ENCODE measurements at regions not wholly inside any gene's neighbourhood (a gene's known extent, or its start where the extent isn't known, plus 50 kb on each side); places are given as distances from the start of the nearest gene placed in this dataset.
"Not testable (repeated sequence)": the region's sequence is repeated elsewhere in the genome, so short reads cannot be mapped to it uniquely, and the experiment has no call there.

DNA sequence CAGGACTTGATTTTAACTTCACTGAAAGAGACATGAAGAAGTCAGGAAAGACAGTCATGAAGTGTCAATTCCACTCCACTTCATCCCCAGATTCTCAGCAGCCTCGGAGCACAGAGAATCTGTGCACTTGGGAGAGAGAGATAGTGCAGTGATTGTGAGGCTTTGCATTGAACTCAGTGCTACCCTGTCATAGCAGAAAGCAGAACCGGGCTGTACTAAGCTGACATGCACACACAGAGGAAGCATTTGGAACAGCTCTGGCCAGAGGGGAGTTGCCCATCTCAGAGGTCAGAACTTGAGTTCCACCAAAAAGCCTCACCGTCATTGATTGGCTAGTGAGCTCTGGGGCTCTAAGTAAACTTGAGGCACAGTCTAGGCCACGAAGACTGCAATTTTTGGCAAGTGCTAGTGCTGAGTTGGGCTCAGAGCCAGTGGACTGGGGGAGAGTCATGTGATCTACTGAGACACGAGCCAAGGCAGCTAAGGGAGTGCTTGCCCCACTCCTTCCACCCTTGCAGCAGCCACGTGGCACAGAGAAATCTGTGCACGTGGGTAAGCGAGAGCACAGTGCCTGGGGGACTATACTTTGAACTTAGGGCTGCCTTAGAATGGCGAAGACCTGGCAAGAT is 810.2 kb upstream of the ADAMTS5 start:
- DNase-seq (ENCODE audit: low read depth) = peak; percentile 26

- no peak for DNase-seq (ENCODE audit: low read depth)
Observed at GRCh38 chr21:27772816-27773215, 805.9 kb upstream of the ADAMTS5 start.

DNA sequence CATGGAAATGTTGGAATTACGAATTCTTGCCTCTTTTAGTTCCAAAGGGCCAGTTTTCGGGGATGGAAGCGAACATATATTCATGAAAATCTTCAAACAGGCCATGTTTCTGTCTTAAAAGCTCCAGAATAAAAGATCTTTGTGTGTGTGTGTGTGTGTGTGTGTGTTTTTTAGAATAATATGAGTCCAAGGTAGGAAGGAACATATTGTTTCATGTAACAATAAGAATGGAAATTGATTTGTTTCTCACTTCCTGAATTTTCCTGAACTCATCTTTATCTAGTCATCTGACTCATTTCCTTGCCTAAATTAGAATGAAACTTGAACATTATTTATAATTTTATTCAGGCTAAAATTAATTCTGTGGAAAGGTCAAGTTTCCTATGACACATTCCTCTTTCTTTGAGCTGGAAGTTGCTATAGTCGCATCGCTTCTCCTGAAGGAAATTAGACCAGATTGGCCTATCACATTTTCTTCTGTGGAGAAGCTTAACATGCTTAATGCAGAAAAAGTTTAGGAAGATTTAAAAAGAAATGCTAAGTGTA is 805.1 kb upstream of the ADAMTS5 start:
- DNase-seq (ENCODE audit: low read depth) = no peak

GRCh38 chr21:27769763-27770162 is 802.9 kb upstream of the ADAMTS5 start:
- DNase-seq (ENCODE audit: low read depth) = no peak

GRCh38 chr21:27768046-27768637 is 801.3 kb upstream of the ADAMTS5 start:
- DNase-seq (ENCODE audit: low read depth) = not testable (repeated sequence)

GRCh38 chr21:27764056-27764455 is 797.2 kb upstream of the ADAMTS5 start:
- DNase-seq (ENCODE audit: low read depth) = no peak

- no peak for DNase-seq (ENCODE audit: low read depth)
Observed at GRCh38 chr21:27761623-27762022, 794.7 kb upstream of the ADAMTS5 start.

GRCh38 chr21:27759820-27760219 is 792.9 kb upstream of the ADAMTS5 start:
- DNase-seq (ENCODE audit: low read depth) = no peak

DNA sequence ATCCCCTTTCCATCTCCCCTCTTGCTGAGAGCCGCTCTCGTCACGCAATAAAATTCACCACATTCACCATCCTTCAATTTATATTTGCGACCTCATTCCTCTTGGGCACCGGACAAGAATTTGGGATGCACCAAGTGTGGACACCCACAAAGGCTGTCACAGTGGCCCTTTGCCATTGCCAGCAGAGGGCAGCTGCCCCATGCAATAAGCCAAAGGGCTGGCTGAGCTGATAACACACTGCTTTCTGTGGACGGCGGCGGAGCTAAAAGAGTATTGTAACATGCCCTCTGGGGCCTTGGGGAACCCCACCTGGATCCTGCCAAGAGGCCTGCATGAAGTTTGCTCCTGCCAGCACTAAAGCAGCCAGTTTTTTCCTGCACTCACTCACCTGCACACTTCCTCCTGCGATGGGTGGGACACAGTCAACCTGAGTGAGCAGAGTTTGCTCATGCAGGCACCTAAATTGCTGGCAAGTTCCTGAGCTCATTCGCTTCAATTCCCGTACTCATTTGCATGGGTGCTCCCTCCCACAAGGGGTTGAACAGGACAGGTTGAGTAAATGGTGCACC is 792.3 kb upstream of the ADAMTS5 start:
- peak; percentile 25 for DNase-seq (ENCODE audit: low read depth)

DNA sequence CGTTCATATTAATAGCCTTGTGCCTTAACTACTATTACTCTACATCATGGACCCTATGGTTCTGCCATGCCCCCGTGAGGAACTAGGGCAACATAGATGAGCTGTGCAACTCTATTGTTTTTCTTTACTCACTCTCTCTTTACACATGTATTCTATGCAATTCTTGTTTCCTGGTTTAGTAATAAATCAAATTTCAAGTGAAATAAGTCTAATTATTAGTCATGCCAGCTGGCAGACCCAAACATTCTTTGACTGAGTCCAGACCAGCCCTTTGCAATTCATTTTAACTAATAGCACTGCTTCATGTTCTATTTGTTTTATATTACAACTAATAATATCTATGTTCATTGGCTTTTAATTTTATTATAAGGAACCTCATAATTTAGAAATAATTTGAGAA is 789.3 kb upstream of the ADAMTS5 start:
- DNase-seq (ENCODE audit: low read depth) = no peak

GRCh38 chr21:27743971-27744564 is 777.2 kb upstream of the ADAMTS5 start:
- no peak for DNase-seq (ENCODE audit: low read depth)

- no peak for DNase-seq (ENCODE audit: low read depth)
Observed at GRCh38 chr21:27741736-27742135, 774.8 kb upstream of the ADAMTS5 start.

DNA sequence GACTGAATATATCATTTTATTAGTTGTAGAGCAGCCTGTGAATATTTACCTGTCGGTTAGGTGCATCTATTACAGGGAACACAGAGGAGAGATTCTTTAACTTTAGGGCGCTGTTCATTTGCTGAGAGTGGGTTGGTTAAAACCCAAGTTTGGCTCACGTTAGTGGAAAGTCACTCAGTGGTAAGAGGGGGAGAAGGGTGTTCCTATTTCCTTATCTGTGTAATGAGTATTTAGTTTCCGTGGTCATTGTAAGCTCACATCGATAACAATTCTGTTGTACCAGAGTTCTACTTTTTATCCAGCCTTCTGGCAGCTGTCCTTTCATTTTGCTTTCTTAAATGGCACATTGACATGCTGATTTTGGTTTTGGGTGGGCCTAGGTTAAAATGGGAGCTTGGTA is 773.2 kb upstream of the ADAMTS5 start:
- DNase-seq (ENCODE audit: low read depth) = no peak

- DNase-seq (ENCODE audit: low read depth) = no peak
Observed at GRCh38 chr21:27739187-27739586, 772.3 kb upstream of the ADAMTS5 start.

DNA sequence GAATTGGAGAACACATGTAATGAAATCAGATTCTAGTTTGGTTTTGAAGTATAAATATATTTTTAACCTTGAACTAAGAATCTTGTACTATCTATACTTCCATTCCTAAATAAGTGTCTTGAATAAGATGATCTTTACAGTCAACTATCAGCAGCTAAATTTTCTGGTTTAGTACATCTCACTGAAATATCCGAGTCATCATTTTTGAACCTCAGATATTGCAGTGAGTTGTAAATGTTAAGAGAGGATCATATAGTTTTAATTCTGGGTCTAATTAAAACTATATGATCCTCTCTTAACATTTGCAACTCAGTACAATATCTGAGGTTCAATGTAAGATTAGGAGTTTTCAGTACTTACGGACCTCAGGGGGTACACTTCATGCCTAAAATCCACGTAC is 768.8 kb upstream of the ADAMTS5 start:
- no peak for DNase-seq (ENCODE audit: low read depth)

DNA sequence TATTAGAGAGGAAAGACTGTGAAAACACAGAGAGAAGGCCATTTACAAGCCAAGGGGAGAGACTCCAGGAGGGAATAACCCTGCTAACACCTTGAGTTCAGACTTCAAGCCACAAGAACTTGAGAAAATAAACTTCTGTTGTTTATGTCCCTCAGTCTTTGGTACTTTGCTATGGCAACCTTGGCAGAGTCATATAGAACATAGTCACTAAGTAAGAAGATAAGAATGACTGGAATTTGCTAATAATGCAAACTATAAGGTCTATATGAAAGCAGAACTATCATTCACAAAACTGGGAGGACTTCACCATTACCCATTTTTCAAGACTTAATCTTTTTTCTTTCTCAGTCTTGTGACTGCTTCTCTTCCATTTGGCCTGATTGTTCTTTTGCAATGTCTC is 767.3 kb upstream of the ADAMTS5 start:
- DNase-seq (ENCODE audit: low read depth) = peak; percentile 73

GRCh38 chr21:27725916-27726315 is 759.0 kb upstream of the ADAMTS5 start:
- peak; percentile 52 for DNase-seq (ENCODE audit: low read depth)

- no peak for DNase-seq (ENCODE audit: low read depth)
Observed at GRCh38 chr21:27722095-27722494, 755.2 kb upstream of the ADAMTS5 start.

DNA sequence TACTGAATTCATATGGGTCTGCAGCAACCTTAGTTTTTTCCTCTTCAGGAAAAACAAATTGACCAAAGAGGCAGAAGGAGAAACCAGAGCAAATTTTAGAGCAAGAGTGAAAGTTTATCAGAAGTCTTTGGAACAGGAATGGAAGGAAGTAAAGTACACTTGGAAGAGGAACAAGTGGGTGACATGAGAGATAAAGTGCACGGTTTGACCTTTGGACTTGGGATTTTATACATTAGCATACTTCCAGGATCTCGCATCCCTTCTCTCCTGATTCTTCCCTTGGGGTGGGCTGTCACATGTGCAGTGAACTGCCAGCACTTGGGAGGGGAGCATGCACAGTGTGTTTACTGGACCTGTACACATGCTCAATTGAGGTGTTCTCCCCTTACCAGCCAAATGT is 754.8 kb upstream of the ADAMTS5 start:
- no peak for DNase-seq (ENCODE audit: low read depth)

DNA sequence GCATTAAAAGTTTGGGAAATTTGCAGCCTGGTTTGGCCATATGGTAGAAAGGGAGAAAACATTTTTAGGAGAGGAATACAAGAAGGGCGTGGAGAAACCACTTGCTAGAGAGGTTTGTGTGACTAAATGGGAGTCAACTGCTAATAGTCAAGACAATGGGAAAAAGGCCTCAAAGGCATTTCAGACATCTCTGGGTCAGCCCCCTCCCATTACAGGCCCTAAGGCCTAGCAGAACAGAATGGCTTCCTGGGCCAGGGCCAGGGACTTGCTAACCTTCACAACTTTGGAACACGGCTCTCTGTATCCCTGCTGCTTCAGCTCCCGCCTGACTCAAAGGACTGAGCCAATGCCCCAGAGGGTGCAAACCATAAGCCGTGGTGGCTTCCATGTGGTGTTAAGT is 752.3 kb upstream of the ADAMTS5 start:
- DNase-seq (ENCODE audit: low read depth) = no peak

GRCh38 chr21:27715131-27715530 is 748.2 kb upstream of the ADAMTS5 start:
- DNase-seq (ENCODE audit: low read depth) = no peak

GRCh38 chr21:27713154-27714109 is 746.5 kb upstream of the ADAMTS5 start:
- no peak for DNase-seq (ENCODE audit: low read depth)
